ENCODE measurements at regions not wholly inside any gene's neighbourhood (a gene's known extent, or its start where the extent isn't known, plus 50 kb on each side); places are given as distances from the start of the nearest gene placed in this dataset.

GRCh38 chr2:180734382-180734781, 246.0 kb upstream of the UBE2E3 start:
- H3K4me1 ChIP-seq, result no peaks in the 10 kb centered on the region
- no peak for DNase-seq
- no peak overlapping the region for H3K27ac ChIP-seq
- no peaks in the 10 kb centered on the region for H3K36me3 ChIP-seq
- H3K27me3 ChIP-seq, result no peaks in the 10 kb centered on the region
- no peak for TF ChIP-seq CTCF (IDR thresholded peaks at IDR 0.05)
- no peak for ATAC-seq
- H3K9me3 ChIP-seq, result no peaks in the 10 kb centered on the region
- intact Hi-C loops (cut with DNase I), result no loop called here
- H3K4me3 ChIP-seq, result no peak overlapping the region

GRCh38 chr2:180733330-180733729, 247.1 kb upstream of the UBE2E3 start:
- no peak for TF ChIP-seq CTCF (IDR thresholded peaks at IDR 0.05)
- intact Hi-C loops (cut with DNase I), result no loop called here
- Histone ChIP-seq H3K36me3 (no peaks in the 10 kb centered on the region), H3K4me3 (no peak overlapping the region), H3K4me1 (no peaks in the 10 kb centered on the region), H3K27ac (no peak overlapping the region), H3K27me3 (no peaks in the 10 kb centered on the region), H3K9me3 (no peaks in the 10 kb centered on the region)
- no peak for ATAC-seq
- DNase-seq, result no peak

- H3K9me3 ChIP-seq, result no peaks in the 10 kb centered on the region
- H3K27ac ChIP-seq, result no peak overlapping the region
- H3K27me3 ChIP-seq, result no peaks in the 10 kb centered on the region
- H3K4me1 ChIP-seq, result no peaks in the 10 kb centered on the region
- H3K4me3 ChIP-seq, result no peak overlapping the region
- H3K36me3 ChIP-seq, result no peaks in the 10 kb centered on the region
- DNase-seq (no peak), ATAC-seq (peak; percentile 70)
- no peak for TF ChIP-seq CTCF (IDR thresholded peaks at IDR 0.05)
- intact Hi-C loops (cut with DNase I), result no loop called here
Observed at GRCh38 chr2:180732337-180732736, 248.1 kb upstream of the UBE2E3 start.

- ATAC-seq, result peak; percentile 50
- no peak overlapping the region for H3K27ac ChIP-seq
- H3K9me3 ChIP-seq, result no peaks in the 10 kb centered on the region
- intact Hi-C loops (cut with DNase I), result no loop called here
- no peaks in the 10 kb centered on the region for H3K27me3 ChIP-seq
- DNase-seq, result no peak
- H3K4me1 ChIP-seq, result no peaks in the 10 kb centered on the region
- H3K36me3 ChIP-seq, result no peaks in the 10 kb centered on the region
- no peak for TF ChIP-seq CTCF (IDR thresholded peaks at IDR 0.05)
- H3K4me3 ChIP-seq, result no peak overlapping the region
Observed at GRCh38 chr2:180730976-180731375, 249.4 kb upstream of the UBE2E3 start.

GRCh38 chr2:180728928-180729559, 251.4 kb upstream of the UBE2E3 start:
- H3K9me3 ChIP-seq, result no peaks in the 10 kb centered on the region
- DNase-seq (no peak), ATAC-seq (no peak)
- no peaks in the 10 kb centered on the region for H3K4me1 ChIP-seq
- intact Hi-C loops (cut with DNase I), result no loop called here
- no peak for TF ChIP-seq CTCF (IDR thresholded peaks at IDR 0.05)
- no peaks in the 10 kb centered on the region for H3K27me3 ChIP-seq
- H3K4me3 ChIP-seq, result no peak overlapping the region
- no peak overlapping the region for H3K27ac ChIP-seq
- no peaks in the 10 kb centered on the region for H3K36me3 ChIP-seq

- ATAC-seq, result no peak
- Histone ChIP-seq H3K9me3 (no peaks in the 10 kb centered on the region), H3K27ac (no peak overlapping the region), H3K27me3 (no peaks in the 10 kb centered on the region), H3K36me3 (no peaks in the 10 kb centered on the region), H3K4me3 (no peak overlapping the region), H3K4me1 (no peaks in the 10 kb centered on the region)
- TF ChIP-seq CTCF (IDR thresholded peaks at IDR 0.05), result no peak
- no peak for DNase-seq
- intact Hi-C loops (cut with DNase I), result no loop called here
Observed at GRCh38 chr2:180723712-180724111, 256.7 kb upstream of the UBE2E3 start.
